ENCODE measurements at regions not wholly inside any gene's neighbourhood (a gene's known extent, or its start where the extent isn't known, plus 50 kb on each side); places are given as distances from the start of the nearest gene placed in this dataset.

GRCh38 chr12:111192647-111193046, 176.2 kb downstream of the PHETA1 start:
- H3K9me3 Mint-ChIP-seq = no peaks in the 10 kb centered on the region
- H3K4me1 Mint-ChIP-seq = no peaks in the 10 kb centered on the region
- no peak for DNase-seq
- peaks cover 3% of the 10 kb centered on the region for H3K27me3 Mint-ChIP-seq
- no peak overlapping the region for H3K4me3 Mint-ChIP-seq
- H3K27ac Mint-ChIP-seq = no peak overlapping the region
- no peaks in the 10 kb centered on the region for H3K36me3 Mint-ChIP-seq

- no peaks in the 10 kb centered on the region for H3K9me3 Mint-ChIP-seq
- no peak for DNase-seq
- H3K4me1 Mint-ChIP-seq = no peaks in the 10 kb centered on the region
- no peaks in the 10 kb centered on the region for H3K36me3 Mint-ChIP-seq
- H3K27me3 Mint-ChIP-seq = peaks cover 3% of the 10 kb centered on the region
- no peak overlapping the region for H3K4me3 Mint-ChIP-seq
- no peak overlapping the region for H3K27ac Mint-ChIP-seq
Observed at GRCh38 chr12:111190741-111191526, 178.0 kb downstream of the PHETA1 start.

- Mint-ChIP-seq H3K4me3 (no peak overlapping the region), H3K9me3 (no peaks in the 10 kb centered on the region), H3K36me3 (no peaks in the 10 kb centered on the region), H3K27me3 (peaks cover 3% of the 10 kb centered on the region), H3K27ac (no peak overlapping the region), H3K4me1 (no peaks in the 10 kb centered on the region)
- DNase-seq = no peak
Observed at GRCh38 chr12:111189792-111190191, 179.1 kb downstream of the PHETA1 start.

GRCh38 chr12:111188436-111188835, 180.5 kb downstream of the PHETA1 start:
- H3K36me3 Mint-ChIP-seq = no peaks in the 10 kb centered on the region
- no peaks in the 10 kb centered on the region for H3K4me1 Mint-ChIP-seq
- no peak overlapping the region for H3K27ac Mint-ChIP-seq
- H3K9me3 Mint-ChIP-seq = no peaks in the 10 kb centered on the region
- peaks cover 3% of the 10 kb centered on the region for H3K27me3 Mint-ChIP-seq
- no peak overlapping the region for H3K4me3 Mint-ChIP-seq
- DNase-seq = no peak

GRCh38 chr12:111186347-111186746, 182.5 kb downstream of the PHETA1 start:
- Mint-ChIP-seq H3K36me3 (no peaks in the 10 kb centered on the region), H3K9me3 (no peaks in the 10 kb centered on the region), H3K4me1 (peaks cover 2% of the 10 kb centered on the region), H3K27me3 (peaks cover 11% of the 10 kb centered on the region), H3K4me3 (no peak overlapping the region), H3K27ac (no peak overlapping the region)
- DNase-seq = no peak

- H3K9me3 Mint-ChIP-seq = no peaks in the 10 kb centered on the region
- no peaks in the 10 kb centered on the region for H3K36me3 Mint-ChIP-seq
- peaks cover 14% of the 10 kb centered on the region for H3K27me3 Mint-ChIP-seq
- H3K27ac Mint-ChIP-seq = no peak overlapping the region
- H3K4me1 Mint-ChIP-seq = peaks cover 5% of the 10 kb centered on the region
- DNase-seq = no peak
- H3K4me3 Mint-ChIP-seq = no peak overlapping the region
Observed at GRCh38 chr12:111185889-111186227, 183.0 kb downstream of the PHETA1 start.

- Mint-ChIP-seq H3K27ac (no peak overlapping the region), H3K9me3 (no peaks in the 10 kb centered on the region), H3K4me3 (no peak overlapping the region), H3K4me1 (peaks cover 5% of the 10 kb centered on the region), H3K27me3 (peaks cover 19% of the 10 kb centered on the region), H3K36me3 (no peaks in the 10 kb centered on the region)
- no peak for DNase-seq
Observed at GRCh38 chr12:111185206-111185888, 183.5 kb downstream of the PHETA1 start.

GRCh38 chr12:111184161-111184560, 184.7 kb downstream of the PHETA1 start:
- no peak for DNase-seq
- no peak overlapping the region for H3K27ac Mint-ChIP-seq
- peaks cover 29% of the 10 kb centered on the region for H3K27me3 Mint-ChIP-seq
- no peaks in the 10 kb centered on the region for H3K36me3 Mint-ChIP-seq
- H3K4me3 Mint-ChIP-seq = no peak overlapping the region
- peaks cover 5% of the 10 kb centered on the region for H3K4me1 Mint-ChIP-seq
- no peaks in the 10 kb centered on the region for H3K9me3 Mint-ChIP-seq

- Mint-ChIP-seq H3K36me3 (no peaks in the 10 kb centered on the region), H3K27ac (no peak overlapping the region), H3K4me1 (peaks cover 5% of the 10 kb centered on the region), H3K27me3 (peaks cover 37% of the 10 kb centered on the region), H3K9me3 (no peaks in the 10 kb centered on the region), H3K4me3 (no peak overlapping the region)
- no peak for DNase-seq
Observed at GRCh38 chr12:111183094-111183493, 185.8 kb downstream of the PHETA1 start.

- Mint-ChIP-seq H3K36me3 (no peaks in the 10 kb centered on the region), H3K27me3 (peaks cover 38% of the 10 kb centered on the region), H3K4me3 (no peak overlapping the region), H3K4me1 (peaks cover 5% of the 10 kb centered on the region), H3K9me3 (no peaks in the 10 kb centered on the region), H3K27ac (no peak overlapping the region)
- DNase-seq = no peak
Observed at GRCh38 chr12:111182382-111182781, 186.5 kb downstream of the PHETA1 start.

GRCh38 chr12:111181143-111181726, 187.7 kb downstream of the PHETA1 start:
- Mint-ChIP-seq H3K4me1 (peaks cover 5% of the 10 kb centered on the region), H3K4me3 (no peak overlapping the region), H3K27ac (no peak overlapping the region), H3K27me3 (peaks cover 42% of the 10 kb centered on the region), H3K36me3 (no peaks in the 10 kb centered on the region), H3K9me3 (no peaks in the 10 kb centered on the region)
- DNase-seq = no peak

GRCh38 chr12:111180426-111181142, 188.3 kb downstream of the PHETA1 start:
- H3K9me3 Mint-ChIP-seq = no peaks in the 10 kb centered on the region
- peaks cover 5% of the 10 kb centered on the region for H3K4me1 Mint-ChIP-seq
- no peak overlapping the region for H3K27ac Mint-ChIP-seq
- no peaks in the 10 kb centered on the region for H3K36me3 Mint-ChIP-seq
- no peak overlapping the region for H3K4me3 Mint-ChIP-seq
- H3K27me3 Mint-ChIP-seq = peaks cover 47% of the 10 kb centered on the region
- no peak for DNase-seq

- no peaks in the 10 kb centered on the region for H3K36me3 Mint-ChIP-seq
- H3K4me1 Mint-ChIP-seq = peaks cover 7% of the 10 kb centered on the region
- H3K4me3 Mint-ChIP-seq = no peak overlapping the region
- no peak for DNase-seq
- no peak overlapping the region for H3K27ac Mint-ChIP-seq
- no peaks in the 10 kb centered on the region for H3K9me3 Mint-ChIP-seq
- H3K27me3 Mint-ChIP-seq = peaks cover 47% of the 10 kb centered on the region
Observed at GRCh38 chr12:111178181-111179081, 190.5 kb downstream of the PHETA1 start.

GRCh38 chr12:111175396-111176094, 193.3 kb downstream of the PHETA1 start:
- Mint-ChIP-seq H3K27me3 (peaks cover 33% of the 10 kb centered on the region), H3K27ac (no peak overlapping the region), H3K4me1 (peaks cover 3% of the 10 kb centered on the region), H3K4me3 (no peak overlapping the region), H3K9me3 (no peaks in the 10 kb centered on the region), H3K36me3 (no peaks in the 10 kb centered on the region)
- no peak for DNase-seq

Data from activated naive CD8-positive, alpha-beta T cell treated with anti-CD3 and anti-CD28 coated beads for 36 hours (primary cell).